Activated naive CD8-positive, alpha-beta T cell treated with anti-CD3 and anti-CD28 coated beads, Interleukin-2, amount 50 U/mL, for 24 hours (primary cell): ENCODE measurements at regions not wholly inside any gene's neighbourhood (a gene's known extent, or its start where the extent isn't known, plus 50 kb on each side); places are given as distances from the start of the nearest gene placed in this dataset.

Experiments
- ATAC-seq: fragments of 150-1000 bp; cut with Tn5 transposase; one replicate; pipeline ENCODE4 v1.10.0; 2021
- DNase-seq: peaks from one replicate; pipeline ENCODE4 v3.0.0; 2021
- H3K27ac Mint-ChIP-seq: one replicate; pipeline ENCODE4 v1.8.0; 2021; ENCODE audit warnings: mild to moderate bottlenecking, mixed read lengths
- H3K27me3 Mint-ChIP-seq: one replicate; pipeline ENCODE4 v1.8.0; 2021; ENCODE audit warnings: mixed read lengths
- H3K36me3 Mint-ChIP-seq: one replicate; pipeline ENCODE4 v1.8.0; 2021; ENCODE audit warnings: low read depth, mixed read lengths
- H3K4me1 Mint-ChIP-seq: one replicate; pipeline ENCODE4 v1.8.0; 2021; ENCODE audit warnings: mixed read lengths
- H3K4me3 Mint-ChIP-seq: one replicate; pipeline ENCODE4 v1.8.0; 2021; ENCODE audit warnings: mild to moderate bottlenecking, moderate library complexity, mixed read lengths
- H3K9me3 Mint-ChIP-seq: one replicate; pipeline ENCODE4 v1.8.0; 2021; ENCODE audit warnings: mixed read lengths

GRCh38 chr4:126976850-126977632 is 655.7 kb upstream of the INTU start:
- Mint-ChIP-seq H3K36me3 (no peaks in the 10 kb centered on the region), H3K9me3 (peaks cover 25% of the 10 kb centered on the region), H3K27ac (no peak overlapping the region), H3K4me1 (no peaks in the 10 kb centered on the region), H3K4me3 (no peak overlapping the region), H3K27me3 (no peaks in the 10 kb centered on the region)
- DNase-seq, result no peak
- no peak for ATAC-seq

GRCh38 chr4:126986005-126986404 is 646.8 kb upstream of the INTU start:
- DNase-seq (no peak), ATAC-seq (no peak)
- H3K27ac Mint-ChIP-seq, result no peak overlapping the region

GRCh38 chr4:126986828-126987227 is 645.9 kb upstream of the INTU start:
- ATAC-seq (no peak), DNase-seq (no peak)
- Mint-ChIP-seq H3K4me3 (no peak overlapping the region), H3K27me3 (no peaks in the 10 kb centered on the region), H3K4me1 (no peaks in the 10 kb centered on the region), H3K9me3 (peaks cover 30% of the 10 kb centered on the region), H3K36me3 (no peaks in the 10 kb centered on the region), H3K27ac (no peak overlapping the region)

More at GRCh38 chr4:126986005-126986404, 646.8 kb upstream of the INTU start:
- H3K4me3 Mint-ChIP-seq, result no peak overlapping the region
- H3K27me3 Mint-ChIP-seq, result no peaks in the 10 kb centered on the region
- H3K9me3 Mint-ChIP-seq, result peaks cover 31% of the 10 kb centered on the region
- H3K36me3 Mint-ChIP-seq, result no peaks in the 10 kb centered on the region
- H3K4me1 Mint-ChIP-seq, result no peaks in the 10 kb centered on the region

GRCh38 chr4:126991965-126992364 is 640.8 kb upstream of the INTU start:
- no peak for ATAC-seq
- DNase-seq, result no peak
- Mint-ChIP-seq H3K9me3 (peaks cover 8% of the 10 kb centered on the region), H3K4me3 (no peak overlapping the region), H3K27ac (no peak overlapping the region), H3K27me3 (no peaks in the 10 kb centered on the region), H3K36me3 (no peaks in the 10 kb centered on the region), H3K4me1 (no peaks in the 10 kb centered on the region)

- DNase-seq (no peak), ATAC-seq (no peak)
- Mint-ChIP-seq H3K4me1 (no peaks in the 10 kb centered on the region), H3K36me3 (no peaks in the 10 kb centered on the region), H3K27ac (no peak overlapping the region), H3K4me3 (no peak overlapping the region), H3K9me3 (peaks cover 8% of the 10 kb centered on the region), H3K27me3 (no peaks in the 10 kb centered on the region)
Measured at GRCh38 chr4:126992910-126993309, 639.8 kb upstream of the INTU start.

GRCh38 chr4:126993351-126993750 is 639.4 kb upstream of the INTU start:
- Mint-ChIP-seq H3K27me3 (no peaks in the 10 kb centered on the region), H3K36me3 (no peaks in the 10 kb centered on the region), H3K4me3 (no peak overlapping the region), H3K4me1 (no peaks in the 10 kb centered on the region), H3K9me3 (peaks cover 8% of the 10 kb centered on the region), H3K27ac (no peak overlapping the region)
- no peak for DNase-seq
- ATAC-seq, result no peak

- no peaks in the 10 kb centered on the region for H3K4me1 Mint-ChIP-seq
- no peaks in the 10 kb centered on the region for H3K36me3 Mint-ChIP-seq
- ATAC-seq (no peak), DNase-seq (no peak)
- H3K9me3 Mint-ChIP-seq, result peaks cover 12% of the 10 kb centered on the region
- H3K27me3 Mint-ChIP-seq, result no peaks in the 10 kb centered on the region
- no peak overlapping the region for H3K27ac Mint-ChIP-seq
- H3K4me3 Mint-ChIP-seq, result no peak overlapping the region
Measured at GRCh38 chr4:126995235-126995634, 637.5 kb upstream of the INTU start.

GRCh38 chr4:127000110-127000509 is 632.6 kb upstream of the INTU start:
- Mint-ChIP-seq H3K27ac (no peak overlapping the region), H3K4me1 (no peaks in the 10 kb centered on the region)

GRCh38 chr4:127000846-127001245 is 631.9 kb upstream of the INTU start:
- H3K36me3 Mint-ChIP-seq, result no peaks in the 10 kb centered on the region
- no peak overlapping the region for H3K27ac Mint-ChIP-seq
- H3K4me1 Mint-ChIP-seq, result no peaks in the 10 kb centered on the region
- peaks cover 8% of the 10 kb centered on the region for H3K9me3 Mint-ChIP-seq
- no peaks in the 10 kb centered on the region for H3K27me3 Mint-ChIP-seq
- ATAC-seq, result no peak
- no peak overlapping the region for H3K4me3 Mint-ChIP-seq
- DNase-seq, result no peak

More at GRCh38 chr4:127000110-127000509, 632.6 kb upstream of the INTU start:
- ATAC-seq (no peak), DNase-seq (no peak)
- no peak overlapping the region for H3K4me3 Mint-ChIP-seq
- no peaks in the 10 kb centered on the region for H3K27me3 Mint-ChIP-seq
- H3K9me3 Mint-ChIP-seq, result peaks cover 9% of the 10 kb centered on the region
- no peaks in the 10 kb centered on the region for H3K36me3 Mint-ChIP-seq

- peaks cover 8% of the 10 kb centered on the region for H3K9me3 Mint-ChIP-seq
- H3K27me3 Mint-ChIP-seq, result no peaks in the 10 kb centered on the region
- H3K4me1 Mint-ChIP-seq, result no peaks in the 10 kb centered on the region
- no peak overlapping the region for H3K27ac Mint-ChIP-seq
- no peak for ATAC-seq
- H3K4me3 Mint-ChIP-seq, result no peak overlapping the region
- DNase-seq, result no peak
- no peaks in the 10 kb centered on the region for H3K36me3 Mint-ChIP-seq
Measured at GRCh38 chr4:127001933-127002332, 630.8 kb upstream of the INTU start.

- ATAC-seq (no peak), DNase-seq (no peak)
- H3K9me3 Mint-ChIP-seq, result peaks cover 16% of the 10 kb centered on the region
- no peak overlapping the region for H3K4me3 Mint-ChIP-seq
- no peaks in the 10 kb centered on the region for H3K4me1 Mint-ChIP-seq
- H3K36me3 Mint-ChIP-seq, result no peaks in the 10 kb centered on the region
- no peak overlapping the region for H3K27ac Mint-ChIP-seq
- no peaks in the 10 kb centered on the region for H3K27me3 Mint-ChIP-seq
Measured at GRCh38 chr4:127006446-127006877, 626.3 kb upstream of the INTU start.

GRCh38 chr4:127007305-127007704 is 625.5 kb upstream of the INTU start:
- no peak overlapping the region for H3K4me3 Mint-ChIP-seq
- no peaks in the 10 kb centered on the region for H3K36me3 Mint-ChIP-seq
- H3K27me3 Mint-ChIP-seq, result no peaks in the 10 kb centered on the region
- H3K4me1 Mint-ChIP-seq, result no peaks in the 10 kb centered on the region
- H3K27ac Mint-ChIP-seq, result no peak overlapping the region
- DNase-seq (no peak), ATAC-seq (no peak)
- H3K9me3 Mint-ChIP-seq, result peaks cover 12% of the 10 kb centered on the region

GRCh38 chr4:127012549-127012948 is 620.2 kb upstream of the INTU start:
- ATAC-seq, result no peak
- no peak overlapping the region for H3K4me3 Mint-ChIP-seq

GRCh38 chr4:127015667-127016117 is 617.1 kb upstream of the INTU start:
- Mint-ChIP-seq H3K36me3 (no peaks in the 10 kb centered on the region), H3K27me3 (no peaks in the 10 kb centered on the region), H3K27ac (no peak overlapping the region), H3K9me3 (peaks cover 3% of the 10 kb centered on the region), H3K4me1 (no peaks in the 10 kb centered on the region), H3K4me3 (no peak overlapping the region)
- ATAC-seq (no peak), DNase-seq (no peak)

More at GRCh38 chr4:127012549-127012948, 620.2 kb upstream of the INTU start:
- no peak for DNase-seq
- no peaks in the 10 kb centered on the region for H3K27me3 Mint-ChIP-seq
- H3K27ac Mint-ChIP-seq, result no peak overlapping the region
- H3K9me3 Mint-ChIP-seq, result peaks cover 15% of the 10 kb centered on the region
- H3K36me3 Mint-ChIP-seq, result no peaks in the 10 kb centered on the region
- H3K4me1 Mint-ChIP-seq, result no peaks in the 10 kb centered on the region

GRCh38 chr4:127018381-127018780 is 614.4 kb upstream of the INTU start:
- ATAC-seq (no peak), DNase-seq (no peak)
- H3K36me3 Mint-ChIP-seq, result no peaks in the 10 kb centered on the region
- no peaks in the 10 kb centered on the region for H3K27me3 Mint-ChIP-seq
- no peak overlapping the region for H3K27ac Mint-ChIP-seq
- H3K9me3 Mint-ChIP-seq, result peaks cover 3% of the 10 kb centered on the region
- H3K4me1 Mint-ChIP-seq, result no peaks in the 10 kb centered on the region
- H3K4me3 Mint-ChIP-seq, result no peak overlapping the region
